Activated T-cell treated with anti-CD3 and anti-CD28 coated beads, Interleukin-2, amount 50 U/mL, for 24 hours (primary cell): ENCODE measurements at regions not wholly inside any gene's neighbourhood (a gene's known extent, or its start where the extent isn't known, plus 50 kb on each side); places are given as distances from the start of the nearest gene placed in this dataset.

Experiments used
- DNase-seq: peaks from one replicate; pipeline ENCODE4 v3.0.0-alpha.2; 2020
- H3K27ac Mint-ChIP-seq: 2 replicates; pipeline ENCODE4 v1.8.0; 2020; ENCODE audit warnings: mild to moderate bottlenecking, mixed read lengths
- H3K27me3 Mint-ChIP-seq: 2 replicates; pipeline ENCODE4 v1.8.0; 2020; ENCODE audit warnings: mixed read lengths
- H3K36me3 Mint-ChIP-seq: 2 replicates; pipeline ENCODE4 v1.8.0; 2020; ENCODE audit warnings: low read depth, mixed read lengths
- H3K4me1 Mint-ChIP-seq: 2 replicates; pipeline ENCODE4 v1.8.0; 2020; ENCODE audit warnings: low read depth, mixed read lengths
- H3K4me3 Mint-ChIP-seq: 2 replicates; pipeline ENCODE4 v1.8.0; 2020; ENCODE audit warnings: mild to moderate bottlenecking, moderate library complexity, mixed read lengths
- H3K9me3 Mint-ChIP-seq: 2 replicates; pipeline ENCODE4 v1.8.0; 2020; ENCODE audit warnings: mixed read lengths

DNA sequence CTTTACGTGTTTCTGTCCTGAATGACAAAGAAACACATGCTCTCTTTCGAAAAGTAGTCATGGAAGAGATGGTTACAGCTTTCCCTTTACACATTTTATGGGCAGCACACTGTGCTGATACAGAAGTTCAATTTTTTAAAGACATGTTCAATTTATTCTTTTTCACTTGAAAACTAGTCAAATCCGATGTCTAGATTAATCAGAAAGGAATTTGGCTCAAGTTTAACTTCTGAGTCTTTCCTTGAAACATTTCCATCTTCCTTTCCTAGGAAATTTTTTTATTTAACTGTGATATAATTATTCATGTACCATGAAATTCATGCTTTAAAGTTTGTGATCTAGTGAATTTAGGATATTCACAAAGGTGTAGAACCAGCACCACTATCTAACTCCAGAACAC lies 360.1 kb downstream of the TNS3 start:
- Mint-ChIP-seq H3K4me3 (no peak overlapping the region), H3K36me3 (no peaks in the 10 kb centered on the region), H3K9me3 (no peaks in the 10 kb centered on the region), H3K27ac (no peak overlapping the region), H3K4me1 (no peaks in the 10 kb centered on the region), H3K27me3 (peaks cover 1% of the 10 kb centered on the region)
- no peak for DNase-seq

DNA sequence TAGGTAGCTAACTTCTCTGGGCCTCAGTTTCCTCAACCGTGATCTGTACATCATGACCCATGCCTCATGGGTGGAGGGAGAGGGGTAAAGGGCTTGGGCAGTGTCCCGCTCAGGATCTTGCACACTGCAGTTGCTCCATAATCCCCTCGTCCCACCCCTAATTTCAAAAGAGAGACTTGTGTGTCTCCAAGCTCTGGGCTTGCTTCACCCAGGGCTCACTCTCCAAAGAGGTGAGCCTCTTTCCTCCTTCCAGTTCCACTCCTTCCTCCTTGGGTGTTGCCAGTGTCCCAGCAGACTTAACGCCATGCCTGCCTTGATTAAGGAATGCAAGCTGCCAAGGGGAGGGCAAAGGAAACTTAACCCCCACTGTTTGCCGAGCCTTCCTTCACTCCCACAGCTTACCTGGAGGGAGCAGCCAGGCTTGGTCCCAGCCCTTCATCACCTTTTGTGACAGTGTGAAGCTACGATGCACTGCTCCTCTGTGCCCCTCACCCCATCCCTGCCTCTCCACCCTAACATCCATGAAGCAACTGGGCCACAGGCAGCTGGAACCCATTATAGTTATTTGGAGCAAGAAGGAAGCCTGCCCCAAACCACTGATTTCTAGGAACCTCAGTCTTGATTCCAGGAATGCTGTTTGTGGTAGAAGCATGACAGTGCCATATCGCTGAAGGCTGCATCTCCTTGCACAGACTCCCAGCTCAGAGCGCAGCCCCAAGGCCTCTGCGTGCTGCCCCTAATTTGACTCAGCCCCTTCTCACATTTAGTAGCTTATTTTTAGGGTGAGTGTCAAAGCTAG lies 363.3 kb downstream of the TNS3 start:
- H3K36me3 Mint-ChIP-seq, result no peaks in the 10 kb centered on the region
- no peak for DNase-seq
- H3K27me3 Mint-ChIP-seq, result peaks cover 2% of the 10 kb centered on the region
- no peak overlapping the region for H3K4me3 Mint-ChIP-seq
- no peak overlapping the region for H3K27ac Mint-ChIP-seq
- no peaks in the 10 kb centered on the region for H3K4me1 Mint-ChIP-seq
- H3K9me3 Mint-ChIP-seq, result no peaks in the 10 kb centered on the region

DNA sequence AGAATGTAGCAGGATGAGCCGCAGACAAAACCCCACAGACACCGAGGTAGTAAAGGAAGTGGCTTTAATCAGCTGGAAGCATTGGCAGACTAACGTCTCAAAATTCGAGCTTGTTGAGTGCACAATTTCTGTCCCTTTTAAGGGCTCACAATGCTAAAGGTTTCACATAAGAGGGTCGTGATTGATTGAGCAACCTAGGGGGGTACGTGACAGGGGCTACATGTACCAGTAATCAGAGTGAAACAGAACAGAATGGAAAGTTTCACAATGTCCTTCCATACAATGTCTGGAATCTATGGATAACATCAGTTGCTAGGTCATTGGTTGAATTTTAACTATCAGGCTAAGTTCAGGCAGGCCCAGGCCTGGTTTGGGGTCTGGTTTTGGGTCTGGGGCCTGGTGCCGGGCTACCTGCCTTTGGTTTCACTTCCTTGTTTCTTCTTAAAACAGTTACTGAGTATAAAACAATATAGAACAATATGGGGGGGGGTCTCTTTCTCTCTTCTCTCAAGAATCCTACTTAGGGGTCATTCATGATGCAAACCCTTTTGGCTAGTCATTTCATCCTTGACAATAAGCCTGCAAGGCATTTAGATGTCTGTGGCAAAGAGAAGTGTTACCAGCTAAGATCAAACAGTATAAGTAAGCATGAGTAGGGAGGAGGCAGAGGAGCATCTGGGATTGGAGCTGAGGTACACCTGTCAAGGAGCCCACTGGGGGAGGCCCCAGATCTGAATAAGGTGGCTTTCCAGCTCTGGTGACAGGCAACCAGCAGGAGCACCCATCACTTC lies 364.1 kb downstream of the TNS3 start:
- Mint-ChIP-seq H3K36me3 (no peaks in the 10 kb centered on the region), H3K4me3 (no peak overlapping the region), H3K27ac (no peak overlapping the region), H3K4me1 (no peaks in the 10 kb centered on the region), H3K9me3 (no peaks in the 10 kb centered on the region), H3K27me3 (peaks cover 2% of the 10 kb centered on the region)
- no peak for DNase-seq

DNA sequence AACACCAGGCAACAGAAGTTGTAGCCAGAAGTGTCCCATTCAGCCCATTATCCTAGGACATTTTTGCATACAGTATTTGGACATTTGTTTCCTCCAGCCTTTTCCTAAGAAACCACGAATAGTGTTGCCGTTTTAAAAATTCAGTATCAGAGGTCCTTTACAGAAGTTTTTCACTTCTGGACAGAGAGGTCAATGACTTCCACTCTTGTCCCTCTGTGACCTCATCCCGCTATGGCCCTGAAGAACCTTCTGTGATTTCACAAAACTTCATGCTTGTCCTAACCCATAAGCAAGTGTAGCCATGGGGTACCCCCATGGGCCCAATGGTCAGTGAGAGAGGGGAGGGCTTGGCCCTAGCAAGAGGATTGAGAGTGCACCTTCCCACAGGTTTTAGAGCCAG lies 364.8 kb downstream of the TNS3 start:
- no peak for DNase-seq
- H3K9me3 Mint-ChIP-seq, result no peaks in the 10 kb centered on the region
- no peak overlapping the region for H3K27ac Mint-ChIP-seq
- peaks cover 2% of the 10 kb centered on the region for H3K27me3 Mint-ChIP-seq
- H3K4me1 Mint-ChIP-seq, result no peaks in the 10 kb centered on the region
- H3K36me3 Mint-ChIP-seq, result no peaks in the 10 kb centered on the region
- no peak overlapping the region for H3K4me3 Mint-ChIP-seq

DNA sequence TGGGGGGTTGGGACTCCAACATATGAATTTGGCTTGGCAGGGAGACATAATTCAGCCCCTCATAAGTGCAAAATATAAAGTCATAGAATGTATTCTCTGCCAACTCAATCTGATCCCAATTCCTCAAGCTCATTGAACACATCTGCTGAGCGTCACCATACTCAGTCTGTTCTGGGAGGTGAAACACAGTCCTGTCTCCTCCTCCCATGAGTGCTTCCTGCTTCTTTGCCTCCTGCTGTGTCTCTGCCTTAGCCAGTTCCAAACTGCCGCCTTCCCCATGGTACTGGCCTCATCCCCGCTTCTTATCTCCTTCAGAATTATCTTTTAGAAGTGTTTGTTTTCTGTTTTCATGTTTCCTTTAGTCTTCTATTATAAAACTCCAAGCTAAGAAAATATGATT lies 365.5 kb downstream of the TNS3 start:
- Mint-ChIP-seq H3K4me1 (no peaks in the 10 kb centered on the region), H3K9me3 (no peaks in the 10 kb centered on the region), H3K36me3 (no peaks in the 10 kb centered on the region), H3K27me3 (peaks cover 2% of the 10 kb centered on the region), H3K4me3 (no peak overlapping the region), H3K27ac (no peak overlapping the region)
- DNase-seq, result no peak

DNA sequence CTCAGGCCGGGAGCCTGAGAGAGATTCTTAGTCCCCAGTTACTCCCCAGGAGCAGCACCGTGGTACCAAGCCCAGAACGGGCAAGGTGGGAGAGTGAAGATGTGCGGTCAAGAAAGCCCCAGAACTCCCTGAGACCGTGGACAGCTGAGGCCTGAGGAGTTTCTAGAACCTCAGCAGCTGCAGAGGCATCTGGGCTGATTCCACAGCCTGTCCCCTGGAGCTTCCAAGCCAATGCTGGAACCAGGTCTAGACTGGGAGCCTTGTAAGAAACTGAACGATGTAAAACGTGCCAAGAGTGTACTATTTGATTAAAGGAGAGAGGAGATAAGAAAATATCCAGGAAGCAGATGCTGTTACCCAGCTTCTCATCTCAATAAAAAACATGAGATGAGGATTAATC lies 366.3 kb downstream of the TNS3 start:
- Mint-ChIP-seq H3K36me3 (no peaks in the 10 kb centered on the region), H3K4me1 (no peaks in the 10 kb centered on the region), H3K27ac (no peak overlapping the region), H3K27me3 (peaks cover 2% of the 10 kb centered on the region), H3K9me3 (no peaks in the 10 kb centered on the region), H3K4me3 (no peak overlapping the region)
- DNase-seq, result no peak

DNA sequence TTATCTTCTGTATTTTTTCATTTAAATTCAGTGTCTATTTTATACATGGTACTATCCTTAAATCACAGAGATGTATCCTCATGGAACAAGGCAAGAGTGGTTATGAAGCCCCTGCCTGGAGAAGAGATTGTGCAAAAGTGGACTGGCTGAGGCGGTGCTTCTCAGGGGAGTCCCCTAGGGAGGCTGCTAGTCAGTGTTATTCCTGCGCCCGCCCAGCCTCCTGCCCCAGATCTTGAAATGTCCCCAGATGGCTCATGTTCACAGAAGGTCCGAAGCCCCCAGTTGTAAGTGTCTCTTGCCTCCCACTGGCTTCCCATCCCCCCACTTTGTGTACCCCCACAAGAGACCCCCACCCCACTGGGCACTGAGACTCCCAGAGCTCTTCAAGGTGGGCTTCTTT lies 366.9 kb downstream of the TNS3 start:
- no peaks in the 10 kb centered on the region for H3K9me3 Mint-ChIP-seq
- H3K36me3 Mint-ChIP-seq, result no peaks in the 10 kb centered on the region
- no peaks in the 10 kb centered on the region for H3K4me1 Mint-ChIP-seq
- H3K4me3 Mint-ChIP-seq, result no peak overlapping the region
- H3K27me3 Mint-ChIP-seq, result peaks cover 2% of the 10 kb centered on the region
- H3K27ac Mint-ChIP-seq, result no peak overlapping the region
- no peak for DNase-seq

DNA sequence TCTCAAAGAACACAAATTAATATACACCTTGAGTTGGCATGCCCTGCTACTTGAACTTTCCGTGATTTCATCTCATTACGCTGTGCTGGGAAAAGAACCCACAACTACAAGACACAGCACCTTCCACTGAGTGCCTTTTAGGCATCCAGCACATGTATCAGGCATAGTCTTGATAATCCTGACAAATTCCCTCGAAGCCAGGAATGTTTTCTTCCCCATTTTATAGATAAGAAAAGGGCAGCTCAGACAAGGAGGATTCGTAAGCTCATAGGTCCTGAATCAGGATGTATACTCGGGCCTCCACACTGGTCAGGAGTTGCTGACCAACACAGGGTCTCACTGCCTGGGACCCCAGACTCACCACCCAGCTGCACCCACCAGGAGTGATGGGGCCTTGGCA lies 368.6 kb downstream of the TNS3 start:
- no peaks in the 10 kb centered on the region for H3K9me3 Mint-ChIP-seq
- H3K27me3 Mint-ChIP-seq, result peaks cover 2% of the 10 kb centered on the region
- no peak overlapping the region for H3K4me3 Mint-ChIP-seq
- H3K27ac Mint-ChIP-seq, result no peak overlapping the region
- H3K4me1 Mint-ChIP-seq, result no peaks in the 10 kb centered on the region
- H3K36me3 Mint-ChIP-seq, result no peaks in the 10 kb centered on the region
- no peak for DNase-seq

DNA sequence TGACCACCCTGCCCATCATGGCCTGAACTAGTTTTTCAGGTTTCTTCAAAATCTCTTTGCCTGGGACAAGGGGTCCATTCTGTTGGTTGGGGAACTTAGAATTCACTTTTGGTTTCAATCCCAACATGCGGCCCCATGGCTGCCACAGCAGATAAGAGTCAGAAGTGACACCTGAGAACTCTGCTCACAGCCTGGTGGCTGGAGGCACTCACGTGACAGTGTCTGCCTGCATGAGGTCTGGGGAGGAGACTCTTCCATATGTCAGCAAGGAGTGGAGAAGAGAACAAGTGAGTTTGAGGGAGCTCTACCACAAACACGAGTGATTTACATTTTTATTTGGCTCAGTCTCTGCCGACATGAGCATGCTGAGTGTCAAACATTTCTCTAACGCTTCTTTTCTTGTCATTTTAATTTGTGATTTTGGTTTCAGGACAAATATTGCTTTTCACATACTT lies 370.4 kb downstream of the TNS3 start:
- no peak for DNase-seq
- H3K36me3 Mint-ChIP-seq, result no peaks in the 10 kb centered on the region
- H3K27me3 Mint-ChIP-seq, result peaks cover 2% of the 10 kb centered on the region
- no peak overlapping the region for H3K4me3 Mint-ChIP-seq
- no peaks in the 10 kb centered on the region for H3K9me3 Mint-ChIP-seq
- no peak overlapping the region for H3K27ac Mint-ChIP-seq
- no peaks in the 10 kb centered on the region for H3K4me1 Mint-ChIP-seq

DNA sequence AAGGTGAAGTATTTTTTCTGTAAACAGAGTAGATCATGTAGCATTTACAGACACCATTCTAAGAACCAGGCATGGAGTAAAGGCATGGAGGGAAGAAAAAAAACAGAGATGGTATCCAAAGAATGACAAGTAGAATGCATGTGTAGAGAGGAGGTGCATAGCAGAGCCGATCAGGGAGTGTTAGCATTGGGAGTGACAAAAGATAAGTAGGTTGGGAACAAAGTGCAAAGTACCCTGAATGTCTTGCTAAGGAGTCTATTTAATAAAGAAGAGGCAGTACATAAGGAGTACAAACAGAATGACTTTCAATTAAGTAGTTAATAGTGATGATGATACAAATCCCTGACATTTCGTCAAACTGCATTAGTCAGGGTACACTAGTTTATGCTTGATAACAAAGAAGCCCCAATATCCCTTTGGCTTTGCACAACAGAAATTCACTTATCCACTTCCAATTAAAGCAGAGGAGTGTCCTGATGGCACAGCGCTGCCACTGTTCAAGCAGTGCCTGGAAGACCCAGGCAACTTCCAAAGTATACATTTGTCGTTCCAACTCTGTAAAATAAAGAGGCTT lies 371.5 kb downstream of the TNS3 start:
- no peak for DNase-seq
- H3K27ac Mint-ChIP-seq, result no peak overlapping the region
- H3K27me3 Mint-ChIP-seq, result no peaks in the 10 kb centered on the region
- H3K4me3 Mint-ChIP-seq, result no peak overlapping the region
- H3K9me3 Mint-ChIP-seq, result no peaks in the 10 kb centered on the region
- H3K36me3 Mint-ChIP-seq, result no peaks in the 10 kb centered on the region
- H3K4me1 Mint-ChIP-seq, result no peaks in the 10 kb centered on the region

DNA sequence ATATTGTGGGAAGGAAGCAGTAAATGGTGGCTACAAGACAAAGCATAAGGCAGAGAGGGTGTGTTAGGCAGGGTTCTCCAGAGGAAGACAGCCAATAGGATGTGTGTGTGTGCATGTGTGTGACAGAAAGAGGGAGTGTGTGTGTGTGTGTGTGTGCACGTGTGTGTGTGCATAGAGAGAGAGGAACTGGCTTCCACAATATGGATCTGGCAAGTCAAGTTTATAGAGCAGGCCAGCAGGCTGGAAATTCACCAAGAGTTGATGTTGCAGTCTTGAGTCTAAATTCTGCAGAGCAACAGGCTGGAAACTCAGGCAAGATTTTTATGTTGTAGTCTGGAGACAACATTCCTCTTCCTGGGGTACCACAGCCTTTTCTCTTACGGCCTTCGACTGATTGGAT lies 374.0 kb downstream of the TNS3 start:
- Mint-ChIP-seq H3K36me3 (no peaks in the 10 kb centered on the region), H3K27ac (no peak overlapping the region), H3K4me1 (no peaks in the 10 kb centered on the region), H3K9me3 (no peaks in the 10 kb centered on the region), H3K27me3 (peaks cover 3% of the 10 kb centered on the region), H3K4me3 (no peak overlapping the region)
- DNase-seq, result no peak

DNA sequence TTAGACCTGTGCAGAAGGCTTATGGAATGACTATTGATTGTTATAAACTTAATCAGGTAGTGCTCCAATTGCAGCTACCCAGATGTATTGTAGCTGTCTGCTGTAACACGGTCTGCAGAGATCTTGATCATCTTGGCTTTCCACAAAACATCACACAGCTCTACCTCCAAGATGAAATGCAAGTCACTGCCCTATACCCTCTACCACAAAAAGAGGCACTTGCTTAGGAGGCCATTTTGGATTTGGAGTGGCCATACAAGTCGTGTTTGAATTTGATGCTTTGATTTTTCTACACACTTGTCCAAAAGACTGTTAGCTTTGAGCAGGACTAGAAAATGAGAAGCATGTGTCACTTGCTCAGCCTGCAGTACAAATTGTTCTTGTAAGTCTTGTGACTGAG lies 377.2 kb downstream of the TNS3 start:
- no peak overlapping the region for H3K4me3 Mint-ChIP-seq
- no peaks in the 10 kb centered on the region for H3K36me3 Mint-ChIP-seq
- no peak for DNase-seq
- peaks cover 5% of the 10 kb centered on the region for H3K27me3 Mint-ChIP-seq
- no peaks in the 10 kb centered on the region for H3K4me1 Mint-ChIP-seq
- H3K27ac Mint-ChIP-seq, result no peak overlapping the region
- H3K9me3 Mint-ChIP-seq, result no peaks in the 10 kb centered on the region

DNA sequence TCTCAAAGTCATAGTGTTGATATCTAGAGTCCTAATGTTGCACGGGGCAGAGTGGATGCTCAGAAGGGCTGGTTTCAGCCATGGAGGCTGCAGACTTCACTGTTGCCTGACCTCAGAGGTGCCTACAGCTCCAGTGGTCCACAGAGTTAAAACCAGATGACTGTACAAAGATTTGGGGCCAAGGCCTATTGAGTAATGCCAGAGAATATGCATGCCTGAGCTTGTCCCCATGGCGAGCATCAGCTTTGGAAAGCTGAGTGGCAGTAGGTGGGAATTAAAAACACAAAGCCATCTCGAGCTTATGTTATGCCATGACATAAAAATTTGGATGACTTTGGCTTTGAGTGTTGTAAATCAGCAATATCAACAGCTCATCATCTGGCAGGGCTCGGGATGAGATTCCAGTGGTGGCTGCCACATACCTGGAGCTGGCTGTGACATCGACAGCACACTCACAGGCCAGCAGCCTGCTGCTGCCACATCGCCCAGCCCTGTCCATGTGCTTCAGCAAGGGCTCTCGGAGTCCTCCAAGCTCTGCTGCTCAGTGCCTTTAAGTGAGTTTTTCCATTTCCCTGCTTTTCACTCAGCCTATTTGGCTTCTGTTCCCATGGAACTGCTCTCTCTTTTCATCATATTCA lies 379.6 kb downstream of the TNS3 start:
- H3K9me3 Mint-ChIP-seq, result no peaks in the 10 kb centered on the region
- peaks cover 5% of the 10 kb centered on the region for H3K27me3 Mint-ChIP-seq
- no peaks in the 10 kb centered on the region for H3K4me1 Mint-ChIP-seq
- no peak overlapping the region for H3K27ac Mint-ChIP-seq
- no peak for DNase-seq
- H3K36me3 Mint-ChIP-seq, result no peaks in the 10 kb centered on the region
- H3K4me3 Mint-ChIP-seq, result no peak overlapping the region

DNA sequence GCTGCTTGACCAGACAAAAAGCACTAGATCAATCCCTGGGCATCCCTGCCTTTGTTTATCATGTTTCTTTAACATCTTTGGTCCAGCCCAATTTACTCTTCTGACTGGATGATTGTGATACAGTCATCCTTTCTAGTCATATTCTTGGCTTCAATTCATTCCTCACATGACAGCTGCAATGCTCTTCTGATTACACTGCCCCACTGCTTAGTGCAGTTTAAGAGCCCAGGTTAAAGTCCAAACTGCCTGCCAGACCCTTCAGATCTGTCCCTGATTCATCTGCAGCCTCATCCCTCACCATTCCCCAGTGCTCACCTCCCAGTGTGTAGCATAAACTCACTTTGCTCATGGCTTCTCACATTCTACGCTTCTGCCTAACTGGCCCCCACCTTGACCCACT lies 383.8 kb downstream of the TNS3 start:
- Mint-ChIP-seq H3K4me3 (no peak overlapping the region), H3K4me1 (no peaks in the 10 kb centered on the region), H3K27me3 (peaks cover 3% of the 10 kb centered on the region), H3K36me3 (no peaks in the 10 kb centered on the region), H3K9me3 (no peaks in the 10 kb centered on the region), H3K27ac (no peak overlapping the region)
- no peak for DNase-seq

DNA sequence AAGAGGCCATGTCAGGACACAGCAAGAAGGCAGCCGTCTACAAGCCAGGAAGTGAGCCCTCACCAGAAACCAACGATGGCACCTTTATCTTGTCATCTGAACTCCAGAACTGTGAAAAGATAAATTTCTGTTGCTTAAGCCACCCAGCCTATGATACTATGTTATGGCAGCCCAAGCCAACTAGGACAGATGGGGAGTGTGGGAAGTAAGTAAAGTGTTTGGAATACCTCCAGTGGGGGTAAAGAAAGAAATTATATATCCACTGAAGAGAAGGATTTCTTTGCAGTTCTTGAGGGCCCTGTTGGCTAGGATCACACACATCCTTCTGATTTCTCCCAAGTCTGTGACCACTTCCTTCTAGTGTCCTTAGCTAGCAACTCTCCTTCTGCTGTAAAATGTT lies 384.4 kb downstream of the TNS3 start:
- H3K27me3 Mint-ChIP-seq, result peaks cover under 1% of the 10 kb centered on the region
- no peaks in the 10 kb centered on the region for H3K9me3 Mint-ChIP-seq
- H3K4me1 Mint-ChIP-seq, result no peaks in the 10 kb centered on the region
- no peak overlapping the region for H3K4me3 Mint-ChIP-seq
- H3K27ac Mint-ChIP-seq, result no peak overlapping the region
- DNase-seq, result no peak
- no peaks in the 10 kb centered on the region for H3K36me3 Mint-ChIP-seq
